HCT116 (cell line): ENCODE measurements at regions not wholly inside any gene's neighbourhood (a gene's known extent, or its start where the extent isn't known, plus 50 kb on each side); places are given as distances from the start of the nearest gene placed in this dataset.

ENCODE experiments used
- ATAC-seq: fragments of 200-7000 bp; cut with Tn5 transposase; 2 replicates; pipeline ENCODE4 v1.9.1; 2020; ENCODE audit warnings: mild to moderate bottlenecking, moderate library complexity
- BruUV-seq: library from RNA; stranded (reverse); fragments of 400-500 nt; replicated peaks from 2 replicates; lab custom pipeline; 2021; lab: Mats Ljungman, UMichigan
- CTCF ChIA-PET: fragments of 300-600 bp; sonication (Branson Sonifier 250); formaldehyde crosslinking; loops from one replicate; lab custom pipeline; 2021; ENCODE audit warnings: antibody characterized with exemption; lab: Charles Lee
- POLR2A ChIA-PET: fragments of 300-600, 350-600 bp; sonication (Branson Sonifier 250); formaldehyde crosslinking; loops from one replicate; lab custom pipeline; 2021; ENCODE audit warnings: antibody characterized with exemption; lab: Charles Lee
- RAD21 ChIA-PET, 2 experiments: fragments of 300-600 bp; sonication (Branson Sonifier 250); formaldehyde crosslinking; loops; one replicate each; lab custom pipeline; 2023; ENCODE audit warnings: low total read pairs in 2 of 2; ENCODE audit not compliant: uncharacterized antibody in 2 of 2, unreplicated experiment in 2 of 2, low non-redundant PET in 1 of 2; lab: Charles Lee
- DNase-seq: peaks from one replicate; pipeline ENCODE4 v3.0.0-alpha.2; 2010; ENCODE audit warnings: low read depth, low spot score
- H2AFZ ChIP-seq: fragments of 200-600 bp; shearing (Covaris generic), sonication (generic); 2 replicates; pipeline ENCODE4 v1.6.1; 2017; ENCODE audit warnings: low read depth, mixed run types, mixed read lengths, antibody characterized with exemption, low read length; ENCODE audit not compliant: poor library complexity, severe bottlenecking
- H3K27ac ChIP-seq: 2 replicates; pipeline ENCODE4 v1.5.1; 2012; ENCODE audit warnings: low read depth, low read length
- H3K27me3 ChIP-seq: fragments of 200-600 bp; sonication (generic); 2 replicates; pipeline ENCODE4 v1.6.1; 2016; ENCODE audit warnings: mixed run types, low read length, mixed read lengths; ENCODE audit not compliant: insufficient read depth
- H3K36me3 ChIP-seq, 2 experiments: fragments of 200-500 bp in 1 of 2; fragments of 200-600 bp in 1 of 2; sonication (Bioruptor generic) in 1 of 2; sonication (generic) in 1 of 2; 2 replicates each; pipeline versions ENCODE4 v1.5.1 to v1.6.1; 2014 to 2016; ENCODE audit warnings: low read length in 2 of 2, inconsistent platforms in 1 of 2, mixed read lengths in 1 of 2, mixed run types in 1 of 2; ENCODE audit not compliant: insufficient read depth in 2 of 2, control insufficient read depth in 1 of 2
- H3K4me1 ChIP-seq, 2 experiments: fragments of 200-600 bp in 1 of 2; sonication (generic) in 1 of 2; 2 replicates each; pipeline versions ENCODE4 v1.5.1 to v1.6.1; 2012 to 2017; ENCODE audit warnings: low read length in 2 of 2, inconsistent platforms in 1 of 2, mild to moderate bottlenecking in 1 of 2, mixed read lengths in 1 of 2, mixed run types in 1 of 2, moderate library complexity in 1 of 2; ENCODE audit not compliant: insufficient read depth in 2 of 2, control insufficient read depth in 1 of 2
- H3K4me2 ChIP-seq: fragments of 200-600 bp; sonication (generic); 2 replicates; pipeline ENCODE4 v1.6.1; 2017; ENCODE audit warnings: mixed run types, low read length, mixed read lengths
- H3K4me3 ChIP-seq, 2 experiments: fragments of 200-600 bp in 1 of 2; sonication (generic) in 1 of 2; replicated peaks in 1 of 2; 2 replicates each; pipeline ENCODE4 v1.5.1; 2011 to 2016; ENCODE audit warnings: low read length in 2 of 2, control low read depth in 1 of 2, low read depth in 1 of 2, mild to moderate bottlenecking in 1 of 2, mixed read lengths in 1 of 2, mixed run types in 1 of 2
- H3K79me2 ChIP-seq: fragments of 200-600 bp; sonication (generic); 2 replicates; pipeline ENCODE4 v1.6.1; 2017; ENCODE audit warnings: mild to moderate bottlenecking, mixed run types, low read length, moderate library complexity, mixed read lengths; ENCODE audit not compliant: insufficient read depth
- H3K9ac ChIP-seq: fragments of 200-600 bp; sonication (generic); 2 replicates; pipeline ENCODE4 v1.6.1; 2016; ENCODE audit warnings: low read length, mixed read lengths
- H3K9me2 ChIP-seq: fragments of 200-600 bp; sonication (generic), shearing (Covaris generic); 2 replicates; pipeline ENCODE4 v1.6.1; 2017; ENCODE audit warnings: mixed run types, mild to moderate bottlenecking, moderate library complexity; ENCODE audit not compliant: insufficient read depth
- H3K9me3 ChIP-seq, 2 experiments: fragments of 200-500 bp in 1 of 2; fragments of 200-600 bp in 1 of 2; sonication (Bioruptor generic) in 1 of 2; sonication (generic) in 1 of 2; 2 replicates each; pipeline ENCODE4 v1.6.1; 2014 to 2017; ENCODE audit warnings: low read length in 2 of 2, mixed read lengths in 2 of 2, inconsistent platforms in 1 of 2, low read depth in 1 of 2, mild to moderate bottlenecking in 1 of 2, mixed run types in 1 of 2, moderate library complexity in 1 of 2; ENCODE audit not compliant: control insufficient read depth in 1 of 2, insufficient read depth in 1 of 2
- H4K20me1 ChIP-seq: fragments of 200-600 bp; sonication (generic), shearing (Covaris generic); 2 replicates; pipeline ENCODE4 v1.6.1; 2017; ENCODE audit warnings: mixed run types, mild to moderate bottlenecking, moderate library complexity; ENCODE audit not compliant: insufficient read depth
- ATF3 ChIP-seq: IDR thresholded peaks from 2 replicates; pipeline ENCODE4 v1.6.1; 2012
- CTCF ChIP-seq, 3 experiments: fragments of 200-600 bp in 1 of 3; sonication (generic) in 1 of 3; IDR thresholded peaks in 2 of 3; conservative IDR thresholded peaks in 1 of 3; 2 replicates each; pipeline ENCODE4 v1.5.1; 2012 to 2017; ENCODE audit warnings: low read depth in 2 of 3, low read length in 2 of 3, antibody characterized with exemption in 1 of 3, borderline replicate concordance in 1 of 3, control low read depth in 1 of 3, mild to moderate bottlenecking in 1 of 3, mixed read lengths in 1 of 3, mixed run types in 1 of 3, moderate library complexity in 1 of 3; ENCODE audit not compliant: insufficient read depth in 1 of 3
- EGR1 ChIP-seq: IDR thresholded peaks from 2 replicates; pipeline ENCODE4 v1.6.1; 2012; ENCODE audit warnings: low read depth
- ELF1 ChIP-seq: IDR thresholded peaks from 2 replicates; pipeline ENCODE4 v1.6.1; 2012; ENCODE audit warnings: low read depth, borderline replicate concordance
- EZH2 ChIP-seq: fragments of 200-600 bp; sonication (generic); IDR thresholded peaks from 2 replicates; pipeline ENCODE4 v1.6.1; 2017; ENCODE audit warnings: antibody characterized with exemption, mixed run types
- EZH2phosphoT487 ChIP-seq: fragments of 200-600 bp; IDR thresholded peaks from 2 replicates; pipeline ENCODE4 v1.6.1; 2018; ENCODE audit warnings: antibody characterized with exemption, borderline replicate concordance
- JUND ChIP-seq: IDR thresholded peaks from 2 replicates; pipeline ENCODE4 v1.6.1; 2012
- MAX ChIP-seq: IDR thresholded peaks from 2 replicates; pipeline ENCODE4 v1.6.1; 2012
- POLR2A ChIP-seq: IDR thresholded peaks from 2 replicates; pipeline ENCODE4 v1.7.0; 2011; ENCODE audit warnings: borderline replicate concordance; ENCODE audit not compliant: insufficient read depth, insufficient read length; ENCODE audit errors: extremely low read depth
- POLR2AphosphoS5 ChIP-seq: IDR thresholded peaks from 2 replicates; pipeline ENCODE4 v1.6.1; 2011; ENCODE audit warnings: mild to moderate bottlenecking, low read depth, low read length, moderate library complexity
- RAD21 ChIP-seq: IDR thresholded peaks from 2 replicates; pipeline ENCODE4 v1.6.1; 2012; ENCODE audit warnings: low read depth, mild to moderate bottlenecking
- SP1 ChIP-seq: IDR thresholded peaks from 2 replicates; pipeline ENCODE4 v1.6.1; 2012; ENCODE audit warnings: low read depth
- ZBTB33 ChIP-seq: IDR thresholded peaks from 2 replicates; pipeline ENCODE4 v1.6.1; 2011; ENCODE audit warnings: mild to moderate bottlenecking, low read length, moderate library complexity; ENCODE audit not compliant: insufficient replicate concordance; ENCODE audit errors: extremely low read depth
- ZFX ChIP-seq: fragments of 450-650 bp; IDR thresholded peaks from 2 replicates; pipeline ENCODE4 v1.6.1; 2017
- ZNF274 ChIP-seq: fragments of 200-500 bp; sonication (Bioruptor generic); IDR thresholded peaks from 2 replicates; pipeline ENCODE4 v1.6.1; 2014; ENCODE audit warnings: mild to moderate bottlenecking, low read depth, low read length, inconsistent platforms
- intact Hi-C: fragments of 100-400 bp; cut with micrococcal nuclease; formaldehyde crosslinking; loops from 2 replicates; pipeline ENCODE4 v1.10.0; 2022

DNA sequence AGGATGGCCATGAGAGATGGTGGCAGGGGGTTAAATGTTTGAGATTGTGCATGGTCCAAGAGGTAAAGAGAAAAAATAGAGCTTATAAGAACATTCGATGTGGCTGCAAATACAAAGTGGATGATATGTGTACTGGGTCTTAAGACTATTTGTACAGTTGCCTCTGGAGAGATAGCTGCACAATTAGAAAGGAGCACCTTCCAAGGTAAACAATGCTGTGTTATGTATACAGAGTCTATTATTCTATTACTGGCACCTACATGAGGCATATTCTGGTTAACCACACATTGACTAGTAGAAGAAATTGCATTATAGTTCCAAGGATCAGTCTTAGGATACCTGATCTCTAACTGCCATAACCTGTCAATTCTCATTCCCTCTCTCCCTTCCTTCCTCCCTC is 238.0 kb upstream of the FOXN3 start:
- intact Hi-C loops, result no loop called here
- no peak overlapping the region for H3K27ac ChIP-seq
- H4K20me1 ChIP-seq, result no peaks in the 10 kb centered on the region
- DNase-seq (no peak), ATAC-seq (no peak)
- no peak for TF ChIP-seq ELF1
- TF ChIP-seq SP1, result no peak
- TF ChIP-seq JUND, result no peak
- no peak for TF ChIP-seq ZFX
- no peak for TF ChIP-seq EZH2
- no peak for TF ChIP-seq ZBTB33
- TF ChIP-seq ZNF274, result no peak
- TF ChIP-seq EZH2phosphoT487, result no peak
- no peak for TF ChIP-seq POLR2AphosphoS5
- TF ChIP-seq ATF3, result no peak
- no peak for TF ChIP-seq CTCF (IDR thresholded peaks at IDR 0.05 in 2 of 3, conservative IDR thresholded peaks at IDR 0.05 in 1 of 3; ENCODE audit: borderline replicate concordance in 1 of 3, insufficient read depth in 1 of 3, low read depth in 2 of 3, low read length in 2 of 3)
- no peak for TF ChIP-seq MAX
- TF ChIP-seq EGR1, result no peak
- no peak for TF ChIP-seq POLR2A
- no peak for TF ChIP-seq RAD21
- ChIA-PET RAD21 (no interaction called here), CTCF (no interaction called here), POLR2A (no interaction called here)
- H3K9me2 ChIP-seq, result no peaks in the 10 kb centered on the region
- BruUV-seq, result no TSS peak
- no peak overlapping the region for H3K9ac ChIP-seq
- H2AFZ ChIP-seq, result no peak overlapping the region
- H3K4me2 ChIP-seq, result no peak overlapping the region
- no peaks in the 10 kb centered on the region; a peak in 1 of 4 replicates for H3K9me3 ChIP-seq
- H3K79me2 ChIP-seq, result no peaks in the 10 kb centered on the region
- no peaks in the 10 kb centered on the region for H3K36me3 ChIP-seq
- no peaks in the 10 kb centered on the region for H3K27me3 ChIP-seq
- no peak overlapping the region for H3K4me3 ChIP-seq
- H3K4me1 ChIP-seq, result no peaks in the 10 kb centered on the region
